Loucy (cell line): ENCODE measurements at regions not wholly inside any gene's neighbourhood (a gene's known extent, or its start where the extent isn't known, plus 50 kb on each side); places are given as distances from the start of the nearest gene placed in this dataset.

Experiments
- H2AFZ ChIP-seq: fragments of 200-600 bp; sonication (generic); 2 replicates; pipeline ENCODE4 v1.6.0; 2016; ENCODE audit warnings: antibody characterized with exemption, mild to moderate bottlenecking, low read length, moderate library complexity
- H3F3A ChIP-seq: fragments of 200-600 bp; 2 replicates; pipeline ENCODE4 v1.6.0; 2016; ENCODE audit warnings: antibody characterized with exemption, low read depth, mild to moderate bottlenecking
- H3K27me3 ChIP-seq: fragments of 200-600 bp; sonication (generic); 2 replicates; pipeline ENCODE4 v1.6.1; 2014; ENCODE audit warnings: low read length, mild to moderate bottlenecking; ENCODE audit not compliant: insufficient read depth, poor library complexity, severe bottlenecking
- H3K36me3 ChIP-seq: fragments of 200-600 bp; sonication (generic); 2 replicates; pipeline ENCODE4 v1.6.1; 2016; ENCODE audit warnings: low read length; ENCODE audit not compliant: insufficient read depth
- H3K4me1 ChIP-seq: fragments of 200-600 bp; sonication (generic); 2 replicates; pipeline ENCODE4 v1.5.1; 2014; ENCODE audit warnings: low read length, mild to moderate bottlenecking; ENCODE audit not compliant: insufficient read depth, poor library complexity, severe bottlenecking
- H3K4me2 ChIP-seq: fragments of 200-600 bp; sonication (generic); 2 replicates; pipeline ENCODE4 v1.6.0; 2014; ENCODE audit warnings: antibody characterized with exemption, low read length, low read depth, mild to moderate bottlenecking; ENCODE audit not compliant: poor library complexity, severe bottlenecking
- H3K4me3 ChIP-seq: fragments of 200-600 bp; sonication (generic); 2 replicates; pipeline ENCODE4 v1.5.1; 2014; ENCODE audit warnings: low read length, mild to moderate bottlenecking, mixed read lengths; ENCODE audit not compliant: poor library complexity, severe bottlenecking
- H3K79me2 ChIP-seq: fragments of 200-600 bp; sonication (generic); 2 replicates; pipeline ENCODE4 v1.6.1; 2014; ENCODE audit warnings: low read length; ENCODE audit not compliant: insufficient read depth
- H3K9ac ChIP-seq: fragments of 200-600 bp; sonication (generic); 2 replicates; pipeline ENCODE4 v1.6.0; 2014; ENCODE audit warnings: mild to moderate bottlenecking, low read depth, low read length, moderate library complexity; ENCODE audit not compliant: poor library complexity, severe bottlenecking
- H3K9me2 ChIP-seq: fragments of 200-600 bp; sonication (generic); replicated peaks from 2 replicates; pipeline ENCODE4 v1.6.1; 2016; ENCODE audit warnings: low read depth, low read length, mixed read lengths
- H3K9me3 ChIP-seq: fragments of 200-600 bp; sonication (generic); 2 replicates; pipeline ENCODE4 v1.6.1; 2014; ENCODE audit warnings: mild to moderate bottlenecking, antibody characterized with exemption, low read length, low read depth; ENCODE audit not compliant: insufficient read depth
- H4K20me1 ChIP-seq: fragments of 200-600 bp; sonication (generic); 2 replicates; pipeline ENCODE4 v1.6.0; 2014; ENCODE audit warnings: antibody characterized with exemption, low read length, mild to moderate bottlenecking; ENCODE audit not compliant: insufficient read depth, poor library complexity, severe bottlenecking
- EZH2phosphoT487 ChIP-seq: fragments of 200-600 bp; IDR thresholded peaks from 2 replicates; pipeline ENCODE4 v1.6.1; 2018; ENCODE audit warnings: antibody characterized with exemption, mild to moderate bottlenecking, moderate library complexity, borderline replicate concordance
- TF ChIP-seq, protein P1 (sequence below): fragments of 200-600 bp; sonication (generic); conservative IDR thresholded peaks from 2 replicates; pipeline ENCODE4 v1.5.1; 2014; ENCODE audit warnings: mild to moderate bottlenecking, antibody characterized with exemption, low read length

GRCh38 chr18:23359421-23359820, 93.7 kb upstream of the RIOK3 start:
- H2AFZ ChIP-seq = no peak overlapping the region
- no peak overlapping the region for H3K9ac ChIP-seq
- no peak overlapping the region for H3K4me2 ChIP-seq

GRCh38 chr18:23363865-23364570, 89.1 kb upstream of the RIOK3 start:
- Histone ChIP-seq H3K9me2 (no peaks in the 10 kb centered on the region), H3K9ac (no peak overlapping the region), H3K9me3 (no peaks in the 10 kb centered on the region), H3K79me2 (no peaks in the 10 kb centered on the region), H3F3A (no peaks in the 10 kb centered on the region), H3K27me3 (no peaks in the 10 kb centered on the region), H3K4me1 (no peaks in the 10 kb centered on the region), H2AFZ (no peak overlapping the region), H4K20me1 (no peaks in the 10 kb centered on the region), H3K4me3 (no peak overlapping the region), H3K4me2 (no peak overlapping the region), H3K36me3 (no peaks in the 10 kb centered on the region)
- no peak for TF ChIP-seq EZH2phosphoT487
- TF ChIP-seq, protein P1, sequence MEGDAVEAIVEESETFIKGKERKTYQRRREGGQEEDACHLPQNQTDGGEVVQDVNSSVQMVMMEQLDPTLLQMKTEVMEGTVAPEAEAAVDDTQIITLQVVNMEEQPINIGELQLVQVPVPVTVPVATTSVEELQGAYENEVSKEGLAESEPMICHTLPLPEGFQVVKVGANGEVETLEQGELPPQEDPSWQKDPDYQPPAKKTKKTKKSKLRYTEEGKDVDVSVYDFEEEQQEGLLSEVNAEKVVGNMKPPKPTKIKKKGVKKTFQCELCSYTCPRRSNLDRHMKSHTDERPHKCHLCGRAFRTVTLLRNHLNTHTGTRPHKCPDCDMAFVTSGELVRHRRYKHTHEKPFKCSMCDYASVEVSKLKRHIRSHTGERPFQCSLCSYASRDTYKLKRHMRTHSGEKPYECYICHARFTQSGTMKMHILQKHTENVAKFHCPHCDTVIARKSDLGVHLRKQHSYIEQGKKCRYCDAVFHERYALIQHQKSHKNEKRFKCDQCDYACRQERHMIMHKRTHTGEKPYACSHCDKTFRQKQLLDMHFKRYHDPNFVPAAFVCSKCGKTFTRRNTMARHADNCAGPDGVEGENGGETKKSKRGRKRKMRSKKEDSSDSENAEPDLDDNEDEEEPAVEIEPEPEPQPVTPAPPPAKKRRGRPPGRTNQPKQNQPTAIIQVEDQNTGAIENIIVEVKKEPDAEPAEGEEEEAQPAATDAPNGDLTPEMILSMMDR = no peak

More at GRCh38 chr18:23359421-23359820, 93.7 kb upstream of the RIOK3 start:
- H4K20me1 ChIP-seq = no peaks in the 10 kb centered on the region
- H3K9me3 ChIP-seq = no peaks in the 10 kb centered on the region
- no peak overlapping the region for H3K4me3 ChIP-seq
- TF ChIP-seq, protein P1 = no peak
- TF ChIP-seq EZH2phosphoT487 = no peak
- H3K36me3 ChIP-seq = no peaks in the 10 kb centered on the region
- peaks cover 20% of the 10 kb centered on the region for H3K4me1 ChIP-seq
- H3K27me3 ChIP-seq = no peaks in the 10 kb centered on the region
- no peaks in the 10 kb centered on the region for H3F3A ChIP-seq
- no peaks in the 10 kb centered on the region for H3K9me2 ChIP-seq
- no peaks in the 10 kb centered on the region for H3K79me2 ChIP-seq

- TF ChIP-seq, protein P1 = no peak
- no peak for TF ChIP-seq EZH2phosphoT487
- Histone ChIP-seq H3K9ac (no peak overlapping the region), H3K27me3 (no peaks in the 10 kb centered on the region)
These were observed 87.5 kb upstream of the RIOK3 start for GRCh38 chr18:23365602-23366001.

More at GRCh38 chr18:23365602-23366001, 87.5 kb upstream of the RIOK3 start:
- no peaks in the 10 kb centered on the region for H3F3A ChIP-seq
- H3K9me2 ChIP-seq = no peaks in the 10 kb centered on the region
- no peak overlapping the region for H3K4me3 ChIP-seq
- no peak overlapping the region for H3K4me2 ChIP-seq
- H3K4me1 ChIP-seq = no peaks in the 10 kb centered on the region
- no peaks in the 10 kb centered on the region for H3K79me2 ChIP-seq
- no peaks in the 10 kb centered on the region for H4K20me1 ChIP-seq
- no peak overlapping the region for H2AFZ ChIP-seq
- no peaks in the 10 kb centered on the region for H3K36me3 ChIP-seq
- no peaks in the 10 kb centered on the region for H3K9me3 ChIP-seq
